HS-5 (cell line): ENCODE measurements at regions not wholly inside any gene's neighbourhood (a gene's known extent, or its start where the extent isn't known, plus 50 kb on each side); places are given as distances from the start of the nearest gene placed in this dataset.
"Not testable (repeated sequence)": the region's sequence is repeated elsewhere in the genome, so short reads cannot be mapped to it uniquely, and the experiment has no call there.

ENCODE experiments used
- DNase-seq: peaks from one replicate; pipeline ENCODE4 v3.0.0-alpha.2; 2012; ENCODE audit warnings: low read depth

- no peak for DNase-seq
These were observed 123.6 kb upstream of the TNPO1 start for GRCh38 chr5:72692651-72693442.

GRCh38 chr5:72692231-72692637, 124.2 kb upstream of the TNPO1 start:
- no peak for DNase-seq

- no peak for DNase-seq
These were observed 124.7 kb upstream of the TNPO1 start for GRCh38 chr5:72691751-72692150.

GRCh38 chr5:72688916-72689315, 127.5 kb upstream of the TNPO1 start:
- no peak for DNase-seq

- DNase-seq = no peak
These were observed 129.2 kb upstream of the TNPO1 start for GRCh38 chr5:72687288-72687687.

GRCh38 chr5:72682561-72682960, 133.9 kb upstream of the TNPO1 start:
- no peak for DNase-seq

- no peak for DNase-seq
These were observed 134.7 kb upstream of the TNPO1 start for GRCh38 chr5:72681781-72682180.

GRCh38 chr5:72677447-72677846, 139.0 kb upstream of the TNPO1 start:
- no peak for DNase-seq

GRCh38 chr5:72676831-72677230, 139.6 kb upstream of the TNPO1 start:
- not testable (repeated sequence) for DNase-seq

- no peak for DNase-seq
These were observed 142.8 kb upstream of the TNPO1 start for GRCh38 chr5:72673623-72674022.

GRCh38 chr5:72673180-72673579, 143.3 kb upstream of the TNPO1 start:
- DNase-seq = no peak

GRCh38 chr5:72667708-72668107, 148.8 kb upstream of the TNPO1 start:
- DNase-seq = no peak

- DNase-seq = no peak
These were observed 153.5 kb upstream of the TNPO1 start for GRCh38 chr5:72662936-72663335.

GRCh38 chr5:72662305-72662704, 154.2 kb upstream of the TNPO1 start:
- no peak for DNase-seq

GRCh38 chr5:72661405-72661804, 154.2 kb upstream of the ZNF366 start:
- no peak for DNase-seq

GRCh38 chr5:72659726-72660125, 152.5 kb upstream of the ZNF366 start:
- DNase-seq = no peak

- DNase-seq = no peak
These were observed 151.7 kb upstream of the ZNF366 start for GRCh38 chr5:72658761-72659540.

- DNase-seq = no peak
These were observed 151.0 kb upstream of the ZNF366 start for GRCh38 chr5:72658161-72658560.

- DNase-seq = no peak
These were observed 149.7 kb upstream of the ZNF366 start for GRCh38 chr5:72656756-72657513.

- no peak for DNase-seq
These were observed 149.1 kb upstream of the ZNF366 start for GRCh38 chr5:72656331-72656730.

- DNase-seq = no peak
These were observed 147.0 kb upstream of the ZNF366 start for GRCh38 chr5:72654231-72654630.

- no peak for DNase-seq
These were observed 146.4 kb upstream of the ZNF366 start for GRCh38 chr5:72653586-72653985.

GRCh38 chr5:72651779-72652178, 144.6 kb upstream of the ZNF366 start:
- DNase-seq = no peak
